ENCODE measurements at regions not wholly inside any gene's neighbourhood (a gene's known extent, or its start where the extent isn't known, plus 50 kb on each side); places are given as distances from the start of the nearest gene placed in this dataset.
A peak's percentile ranks its signal among the peaks of the same experiment; 100 is the strongest.
"Not testable (repeated sequence)": the region's sequence is repeated elsewhere in the genome, so short reads cannot be mapped to it uniquely, and the experiment has no call there.

- DNase-seq (ENCODE audit: low read depth in 4 of 4, low spot score in 3 of 4) = no peak
Measured at GRCh38 chr13:65965501-65965900, 1264.6 kb downstream of the PCDH9 start.

GRCh38 chr13:65964672-65965071 lies 1265.5 kb downstream of the PCDH9 start:
- no peak for DNase-seq (ENCODE audit: low read depth in 4 of 4, low spot score in 3 of 4)

GRCh38 chr13:65959305-65959704 lies 1270.8 kb downstream of the PCDH9 start:
- no peak for DNase-seq (ENCODE audit: low read depth in 4 of 4, low spot score in 3 of 4)

GRCh38 chr13:65946387-65946786 lies 1283.7 kb downstream of the PCDH9 start:
- DNase-seq (ENCODE audit: low read depth in 4 of 4, low spot score in 3 of 4) = no peak

GRCh38 chr13:65943708-65944107 lies 1286.4 kb downstream of the PCDH9 start:
- no peak for DNase-seq (ENCODE audit: low read depth in 4 of 4, low spot score in 3 of 4)

- DNase-seq (ENCODE audit: low read depth in 4 of 4, low spot score in 3 of 4) = no peak
Measured at GRCh38 chr13:65943024-65943423, 1287.1 kb downstream of the PCDH9 start.

GRCh38 chr13:65940720-65941119 lies 1289.4 kb downstream of the PCDH9 start:
- DNase-seq (ENCODE audit: low read depth in 4 of 4, low spot score in 3 of 4) = no peak

GRCh38 chr13:65937251-65937650 lies 1292.9 kb downstream of the PCDH9 start:
- no peak for DNase-seq (ENCODE audit: low read depth in 4 of 4, low spot score in 3 of 4)

GRCh38 chr13:65936249-65936648 lies 1293.9 kb downstream of the PCDH9 start:
- DNase-seq (ENCODE audit: low read depth in 4 of 4, low spot score in 3 of 4) = no peak

- no peak for DNase-seq (ENCODE audit: low read depth in 4 of 4, low spot score in 3 of 4)
Measured at GRCh38 chr13:65932587-65933239, 1297.4 kb downstream of the PCDH9 start.

GRCh38 chr13:65932013-65932412 lies 1298.1 kb downstream of the PCDH9 start:
- no peak for DNase-seq (ENCODE audit: low read depth in 4 of 4, low spot score in 3 of 4)

GRCh38 chr13:65929436-65929835 lies 1300.7 kb downstream of the PCDH9 start:
- DNase-seq (ENCODE audit: low read depth in 4 of 4, low spot score in 3 of 4) = no peak

- DNase-seq (ENCODE audit: low read depth in 4 of 4, low spot score in 3 of 4) = peak in 1 of 4 donors; percentile 16
Measured at GRCh38 chr13:65926750-65927171, 1303.4 kb downstream of the PCDH9 start.

- DNase-seq (ENCODE audit: low read depth in 4 of 4, low spot score in 3 of 4) = not testable (repeated sequence)
Measured at GRCh38 chr13:65922846-65923245, 1307.3 kb downstream of the PCDH9 start.

- DNase-seq (ENCODE audit: low read depth in 4 of 4, low spot score in 3 of 4) = no peak
Measured at GRCh38 chr13:65921933-65922332, 1308.2 kb downstream of the PCDH9 start.

- no peak for DNase-seq (ENCODE audit: low read depth in 4 of 4, low spot score in 3 of 4)
Measured at GRCh38 chr13:65917731-65918130, 1312.4 kb downstream of the PCDH9 start.

- DNase-seq (ENCODE audit: low read depth in 4 of 4, low spot score in 3 of 4) = no peak
Measured at GRCh38 chr13:65915195-65915594, 1314.9 kb downstream of the PCDH9 start.

- no peak for DNase-seq (ENCODE audit: low read depth in 4 of 4, low spot score in 3 of 4)
Measured at GRCh38 chr13:65914716-65915115, 1315.4 kb downstream of the PCDH9 start.

GRCh38 chr13:65913173-65913572 lies 1317.0 kb downstream of the PCDH9 start:
- no peak for DNase-seq (ENCODE audit: low read depth in 4 of 4, low spot score in 3 of 4)

- DNase-seq (ENCODE audit: low read depth in 4 of 4, low spot score in 3 of 4) = no peak
Measured at GRCh38 chr13:65912516-65912915, 1317.6 kb downstream of the PCDH9 start.

- no peak for DNase-seq (ENCODE audit: low read depth in 4 of 4, low spot score in 3 of 4)
Measured at GRCh38 chr13:65911546-65912193, 1318.5 kb downstream of the PCDH9 start.

- DNase-seq (ENCODE audit: low read depth in 4 of 4, low spot score in 3 of 4) = no peak
Measured at GRCh38 chr13:65909501-65909900, 1320.6 kb downstream of the PCDH9 start.

All from right renal pelvis (tissue), 4 donors.